GM18502 (cell line): ENCODE measurements at regions not wholly inside any gene's neighbourhood (a gene's known extent, or its start where the extent isn't known, plus 50 kb on each side); places are given as distances from the start of the nearest gene placed in this dataset.

Experiments used
- ATAC-seq: cut with Tn5 transposase; IDR thresholded peaks from one replicate; pipeline ENCODE4 v1.9.1; 2021; ENCODE audit warnings: mild to moderate bottlenecking; ENCODE audit not compliant: unreplicated experiment, poor library complexity

DNA sequence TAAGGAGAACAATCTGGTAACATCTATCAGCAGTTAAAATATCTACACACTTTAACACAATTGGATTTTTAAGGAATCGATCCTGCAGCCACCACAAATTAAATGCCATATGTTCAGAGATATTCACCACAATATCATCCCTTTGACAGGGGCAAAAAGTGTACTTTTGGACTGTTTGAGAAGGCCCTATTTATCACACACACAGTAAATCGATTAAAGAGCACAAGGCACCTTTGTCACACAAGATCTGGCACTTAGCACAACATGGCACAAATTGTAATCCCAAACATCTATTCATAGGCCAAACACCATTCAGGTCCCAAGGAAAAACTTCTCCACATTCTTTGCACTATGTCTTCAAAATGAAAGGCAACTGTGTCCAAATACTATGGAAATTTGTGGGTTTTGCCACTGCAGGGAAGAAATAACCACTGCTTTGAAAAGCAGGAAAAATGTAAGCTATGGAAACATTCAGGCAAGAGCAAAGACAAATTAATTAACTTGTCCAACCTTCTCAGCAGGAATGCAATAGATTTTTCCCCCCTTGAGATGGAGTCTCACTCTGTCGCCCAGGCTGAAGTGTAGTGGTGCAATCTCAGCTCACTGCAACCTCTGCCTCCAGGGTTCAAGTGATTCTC, 282.5 kb upstream of the TMPO start:
- no peak for ATAC-seq

DNA sequence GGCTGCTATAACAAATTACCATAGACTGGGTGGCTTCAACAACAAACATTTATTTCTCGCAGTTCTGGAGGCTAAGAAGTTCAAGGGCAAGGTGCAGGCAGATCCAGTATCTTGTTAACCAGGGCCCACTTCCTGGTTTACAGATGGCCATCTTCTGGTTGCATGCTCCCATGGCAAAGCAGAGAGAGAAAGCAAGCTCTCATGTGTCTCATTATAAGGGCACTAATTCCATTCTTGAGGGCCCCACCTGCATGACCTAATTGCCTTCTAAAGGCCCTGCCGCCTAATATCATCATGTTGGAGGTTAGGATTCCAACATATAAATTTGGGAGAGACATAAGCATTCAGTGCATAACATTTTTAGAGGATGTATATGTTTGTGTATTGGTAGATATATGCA, 280.1 kb upstream of the TMPO start:
- ATAC-seq: no peak

DNA sequence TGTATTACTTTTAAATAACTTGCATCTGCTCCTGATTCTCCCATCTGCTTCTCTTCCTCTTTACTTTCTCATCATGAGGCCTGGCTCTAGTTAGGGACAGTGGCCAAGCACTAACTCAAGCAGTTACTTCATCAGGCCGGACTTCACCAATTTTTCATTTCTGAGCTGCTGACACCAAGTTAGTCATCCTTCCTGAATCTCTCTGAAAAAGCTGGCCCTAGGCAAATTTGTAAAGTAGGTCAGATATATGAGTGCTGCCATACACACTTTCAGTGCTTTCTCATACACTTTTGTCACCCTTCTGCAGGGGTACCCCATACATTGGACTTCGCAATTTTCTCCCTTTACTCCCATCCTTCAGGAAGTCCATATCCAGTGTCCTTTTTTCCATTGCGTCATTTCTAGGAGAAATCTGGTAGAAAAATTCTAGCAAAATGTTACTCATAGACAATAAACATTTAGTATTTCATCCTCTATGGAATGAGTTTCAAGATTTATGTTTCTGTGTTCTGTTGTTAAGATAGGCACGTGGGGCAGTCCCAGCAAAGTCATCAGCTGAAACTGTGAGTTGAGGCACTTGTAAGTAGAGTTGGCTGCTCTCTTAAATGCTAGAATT, 276.8 kb upstream of the TMPO start:
- no peak for ATAC-seq

DNA sequence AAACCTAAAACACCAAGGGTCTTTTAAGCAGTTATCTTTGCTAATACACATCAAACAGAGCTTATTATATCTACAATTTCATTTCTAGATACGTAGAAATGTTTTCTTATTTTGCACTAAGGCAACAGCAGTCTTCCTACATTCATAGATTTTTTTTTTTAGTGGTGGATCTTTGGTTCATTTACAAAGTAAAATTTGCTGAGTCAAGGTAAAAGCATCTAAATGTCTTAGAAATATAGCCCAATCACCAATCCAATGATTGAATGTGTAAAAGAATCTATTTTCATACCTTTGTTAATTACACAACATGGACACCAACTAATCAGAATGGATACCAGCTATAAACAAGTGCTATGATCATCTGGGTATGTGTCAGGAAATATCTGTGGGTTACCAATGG, 272.2 kb upstream of the TMPO start:
- no peak for ATAC-seq

DNA sequence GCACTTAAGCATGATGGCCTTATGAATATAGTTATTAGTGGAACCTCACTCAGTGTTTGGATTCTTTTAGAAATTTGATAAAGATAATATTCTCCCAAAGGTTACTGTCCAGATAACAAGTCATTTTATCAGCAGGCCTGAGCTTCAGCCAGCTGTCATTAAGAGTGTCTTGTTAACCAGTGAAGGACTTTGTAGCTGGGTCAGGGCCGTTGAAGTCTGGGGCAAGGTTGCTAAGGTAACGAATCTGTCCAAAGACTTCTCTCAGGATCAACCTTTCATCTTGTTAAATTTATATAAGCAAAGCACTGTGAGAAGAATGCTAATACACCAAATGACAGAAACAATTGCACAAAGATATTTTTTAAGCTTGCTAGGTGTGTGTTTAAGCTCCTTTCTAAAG, 271.3 kb upstream of the TMPO start:
- ATAC-seq: no peak

DNA sequence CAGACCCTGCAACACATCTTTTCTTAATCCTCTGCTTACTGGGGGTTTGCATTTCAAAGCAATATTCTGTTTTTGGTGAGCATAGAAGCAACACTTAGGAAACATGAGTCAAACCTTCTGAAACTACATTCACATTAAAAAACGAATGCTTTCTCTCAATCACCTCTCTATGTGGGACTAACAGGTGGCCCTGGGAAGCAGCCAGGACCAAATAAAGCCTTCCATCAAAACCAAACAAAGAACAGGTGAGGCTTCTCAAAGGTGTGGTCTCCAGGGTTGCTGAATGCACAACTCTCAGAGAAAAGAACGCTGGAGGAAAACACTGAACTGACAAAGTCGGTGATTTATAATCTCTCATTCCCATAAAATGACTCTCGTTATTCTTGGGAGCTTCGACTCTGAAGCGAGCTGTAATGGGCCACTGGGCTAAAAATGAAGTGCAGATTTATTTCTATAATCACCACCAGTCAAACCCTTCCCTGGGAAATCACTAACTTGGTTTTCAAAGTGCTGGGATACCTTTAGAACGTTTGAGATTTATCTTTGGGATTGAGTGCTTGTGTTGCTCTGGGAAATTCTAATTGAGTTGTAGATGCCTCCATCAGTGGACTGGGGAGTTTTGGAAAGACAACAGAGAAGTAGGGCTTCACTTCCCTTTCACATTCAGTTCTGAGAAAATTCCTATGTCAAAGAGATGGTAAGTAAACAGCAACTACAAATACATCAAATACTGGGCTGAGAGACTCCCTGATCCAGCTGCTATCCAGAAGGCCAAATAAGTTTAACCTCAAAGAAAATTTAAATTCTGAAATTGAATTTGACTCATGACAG, 262.0 kb upstream of the TMPO start:
- no peak for ATAC-seq

DNA sequence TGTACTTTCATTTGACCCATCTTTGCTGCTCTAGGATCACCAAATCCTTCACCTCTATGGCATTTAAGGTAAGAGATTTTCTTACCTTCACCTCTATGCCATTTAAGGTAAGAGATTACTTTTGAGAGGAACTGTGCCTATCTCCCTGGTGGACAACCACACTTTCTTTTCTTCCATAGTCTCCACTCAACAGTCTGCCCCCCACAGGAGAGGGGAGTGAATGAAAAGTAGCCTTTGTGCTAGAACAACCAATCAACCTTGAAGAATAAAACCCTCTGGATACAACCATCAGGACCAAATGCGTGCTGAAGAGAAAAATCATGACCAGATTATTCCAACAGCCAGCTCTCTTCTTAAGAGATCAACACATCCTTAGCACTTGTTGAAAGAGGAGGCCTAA, 258.6 kb upstream of the TMPO start:
- no peak for ATAC-seq

DNA sequence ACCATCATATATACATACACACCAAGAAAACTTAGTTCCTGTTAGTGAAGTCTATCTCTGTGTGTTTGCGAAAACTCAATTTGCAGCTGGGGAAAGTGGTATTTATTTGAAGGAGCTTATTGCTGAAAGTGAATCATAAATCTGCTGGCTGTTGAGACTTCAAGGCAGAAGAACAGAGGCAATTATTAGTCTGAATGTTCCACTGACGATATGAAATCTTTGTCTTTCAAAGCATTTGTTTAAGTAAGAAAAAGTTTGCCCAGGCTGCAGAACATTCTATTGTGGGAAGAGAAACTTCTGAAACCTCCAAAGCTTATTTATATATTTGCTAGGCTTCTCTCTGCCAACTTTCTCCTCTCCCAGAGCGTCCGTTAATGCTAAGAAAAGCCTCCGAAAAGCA, 255.7 kb upstream of the TMPO start:
- ATAC-seq: no peak

DNA sequence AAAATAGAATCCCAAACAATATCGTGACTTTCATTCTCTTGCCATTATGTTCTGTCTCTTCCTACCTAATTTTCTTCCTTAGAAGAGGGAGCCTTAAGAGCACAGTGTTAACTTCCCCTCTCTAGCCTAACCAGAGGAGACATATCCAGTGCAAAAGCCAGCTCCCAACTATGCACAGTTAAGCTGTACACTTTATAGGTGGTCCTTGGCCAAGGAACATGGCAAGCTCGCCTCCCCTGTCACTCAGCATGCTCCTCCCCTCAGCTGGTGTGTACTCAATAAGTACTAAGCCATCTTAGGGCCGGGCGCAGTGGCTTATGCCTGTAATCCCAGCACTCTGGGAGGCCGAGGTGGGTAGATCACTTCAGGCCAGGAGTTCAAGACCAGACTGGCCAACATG, 255.1 kb upstream of the TMPO start:
- no peak for ATAC-seq

DNA sequence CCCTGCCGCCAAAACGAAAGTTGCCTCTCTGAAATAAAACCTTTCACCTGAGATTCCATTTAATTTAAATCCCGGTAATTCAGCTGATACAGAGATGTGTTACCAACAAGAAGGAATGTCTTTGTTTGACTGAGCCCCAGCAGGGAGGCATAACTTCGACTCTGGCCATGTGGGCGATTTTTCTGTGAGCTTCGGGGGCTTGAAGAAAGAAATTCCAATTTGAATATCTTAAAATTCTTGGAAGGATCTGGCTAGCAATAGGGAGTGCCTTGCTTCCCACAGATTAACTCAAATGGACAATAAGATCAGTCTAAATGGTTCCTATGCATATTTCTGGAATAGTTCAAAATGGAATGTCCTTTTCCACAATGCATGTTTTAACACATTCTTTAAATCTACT, 252.5 kb upstream of the TMPO start:
- ATAC-seq: no peak

DNA sequence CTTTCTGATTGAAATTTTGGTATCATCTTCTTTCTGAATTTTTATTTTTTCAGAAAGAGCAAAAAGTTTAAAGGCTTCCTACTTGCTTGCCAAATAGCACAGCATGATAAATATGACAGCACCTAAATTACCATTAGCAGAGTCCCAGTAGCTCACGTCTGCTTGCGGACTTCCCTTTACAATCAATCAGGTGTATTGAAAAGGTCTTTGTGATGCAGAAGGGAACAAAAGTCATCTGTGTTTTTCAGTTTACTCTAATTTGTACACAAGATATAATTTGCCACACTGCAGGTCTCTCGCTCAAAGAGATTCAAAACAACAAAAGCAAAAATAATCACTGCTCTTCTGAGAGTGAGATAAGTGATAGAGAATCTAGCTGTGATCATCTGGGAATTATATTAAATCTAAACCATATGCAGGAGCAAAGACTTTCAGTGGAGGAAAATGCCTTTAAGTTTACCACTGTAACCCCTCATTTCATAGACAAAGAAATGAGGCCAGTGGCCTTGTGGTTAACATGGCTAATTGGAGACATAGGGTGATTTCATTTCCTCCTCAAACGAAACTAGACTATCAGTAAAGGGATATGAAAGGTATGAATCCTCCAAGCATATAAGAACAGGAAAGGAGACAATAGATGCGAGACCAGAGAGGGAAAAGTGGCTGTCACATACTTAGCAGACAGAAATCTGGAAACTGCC, 240.8 kb upstream of the TMPO start:
- peak; percentile 98 for ATAC-seq

DNA sequence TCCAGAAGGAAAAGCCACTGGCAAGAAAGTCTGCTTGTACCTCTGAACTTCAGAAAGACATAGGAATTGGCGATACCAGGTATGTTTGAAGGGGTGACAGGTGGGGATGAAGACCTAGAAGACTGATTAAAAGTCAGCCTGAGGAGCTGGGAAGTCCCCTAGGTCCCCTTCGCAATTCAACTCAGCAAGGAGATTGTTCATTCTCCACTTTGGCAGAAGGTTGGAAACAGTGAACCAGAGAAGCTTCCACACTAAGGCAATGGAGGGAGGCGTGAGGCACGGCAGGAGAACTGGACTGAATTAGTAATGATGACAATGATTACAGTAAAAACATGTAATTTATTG, 240.3 kb upstream of the TMPO start:
- ATAC-seq: peak; percentile 59

DNA sequence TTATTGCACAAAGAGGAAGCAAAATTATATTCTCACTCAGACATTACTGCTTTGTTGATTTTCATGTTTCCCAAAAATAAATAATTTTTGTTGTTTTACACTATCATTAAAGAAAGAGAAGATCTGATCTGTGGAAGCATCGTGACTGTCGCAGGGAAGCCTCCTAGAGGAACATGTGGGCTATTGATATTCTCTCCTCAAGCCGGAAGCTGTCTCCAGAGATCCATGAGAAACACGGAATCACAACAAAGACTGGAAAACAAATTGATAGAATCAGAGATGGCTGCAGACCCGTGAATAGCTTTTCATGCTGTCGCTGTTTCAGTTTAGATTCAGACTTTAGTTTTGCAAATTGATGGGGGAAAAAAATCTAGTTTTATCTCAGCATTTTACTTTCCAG, 235.2 kb upstream of the TMPO start:
- ATAC-seq: no peak

DNA sequence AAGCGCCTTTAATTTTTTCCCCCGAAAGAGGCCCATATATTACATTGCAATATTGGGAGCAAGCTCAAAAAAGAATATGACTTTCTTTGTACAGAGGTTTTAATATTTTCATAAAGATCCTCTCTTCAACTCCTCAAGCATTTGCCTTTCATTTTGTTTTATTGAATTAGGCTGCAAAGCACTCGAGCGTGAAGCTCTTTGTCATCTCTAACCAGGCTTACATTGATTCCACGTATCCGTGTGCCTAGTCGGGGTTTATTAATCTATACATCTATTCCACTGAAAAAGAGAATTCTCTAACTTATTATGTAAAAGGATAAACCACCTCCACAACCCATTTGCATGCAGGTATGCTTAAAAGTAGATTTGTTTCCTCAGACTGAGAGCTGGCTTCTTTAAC, 234.8 kb upstream of the TMPO start:
- no peak for ATAC-seq

DNA sequence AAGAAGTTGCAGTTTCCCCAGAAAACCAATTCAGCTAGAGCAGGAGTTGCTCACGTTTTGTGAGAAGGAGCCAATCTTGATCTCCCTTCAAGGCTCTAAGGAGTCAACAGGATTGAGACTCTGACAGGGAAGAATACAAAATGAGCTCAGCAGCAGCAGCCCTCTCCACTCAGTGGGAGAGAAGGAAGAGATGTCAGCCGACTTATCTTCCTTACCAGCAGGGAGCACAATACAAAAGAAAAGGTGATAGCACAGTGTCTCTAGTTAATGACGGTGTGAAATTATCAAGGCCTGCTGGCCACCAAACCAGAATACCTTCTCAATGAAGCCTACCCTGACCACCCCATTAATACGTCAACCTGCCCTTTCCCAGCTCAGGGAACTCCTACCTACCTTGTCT, 223.6 kb upstream of the TMPO start:
- ATAC-seq: no peak

DNA sequence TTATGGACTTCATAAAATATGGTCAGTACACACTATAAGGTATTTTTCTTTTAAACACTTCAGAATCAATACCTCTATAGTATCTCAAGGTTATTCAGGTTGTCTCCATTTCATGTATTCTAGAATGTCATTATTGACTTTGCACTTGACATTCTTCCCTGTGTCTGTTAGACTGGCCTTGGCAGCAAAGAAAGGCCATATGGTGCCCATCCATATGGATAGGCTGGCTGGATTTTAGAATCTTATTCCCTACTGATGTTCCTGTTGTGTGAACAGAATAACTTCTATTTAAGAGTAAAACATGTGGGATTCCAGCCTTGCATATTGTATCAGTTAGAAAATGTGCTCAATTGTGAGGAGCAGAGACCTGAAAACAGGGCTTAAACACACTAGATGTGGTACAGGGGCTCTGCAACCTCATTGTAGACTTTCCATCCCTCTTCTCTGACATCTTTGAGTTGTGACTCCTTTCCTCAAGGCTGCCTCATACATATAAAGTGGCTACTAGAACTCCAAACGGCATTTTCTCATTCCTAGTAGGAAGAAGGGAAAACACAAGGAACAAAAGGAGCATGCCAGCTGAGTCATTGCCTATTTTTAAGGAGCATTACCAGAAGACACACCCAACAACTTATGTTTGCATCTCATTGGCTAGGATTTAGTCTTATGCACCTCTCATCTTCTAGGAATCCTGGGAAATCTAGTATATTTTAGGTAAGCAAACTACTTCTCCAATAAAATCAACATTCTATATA, 221.2 kb upstream of the TMPO start:
- no peak for ATAC-seq

DNA sequence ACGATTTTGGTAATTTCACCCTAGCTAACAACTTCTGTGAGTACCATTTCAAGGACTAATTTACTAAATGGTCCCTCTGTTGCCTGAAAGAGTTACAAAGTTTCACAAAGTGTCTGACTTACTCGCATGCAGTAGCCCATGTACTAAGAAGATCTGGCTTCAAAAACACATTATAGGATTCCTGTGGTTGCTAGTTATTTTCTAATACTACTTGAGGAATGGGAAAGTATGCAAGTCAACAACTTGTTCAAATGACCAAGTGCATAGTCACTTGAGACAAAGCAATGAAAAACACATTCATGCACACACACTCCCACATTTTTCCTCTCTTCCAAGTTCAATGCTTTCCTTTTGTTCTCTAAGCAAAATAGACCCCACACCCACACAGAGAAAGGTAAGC, 219.7 kb upstream of the TMPO start:
- no peak for ATAC-seq

DNA sequence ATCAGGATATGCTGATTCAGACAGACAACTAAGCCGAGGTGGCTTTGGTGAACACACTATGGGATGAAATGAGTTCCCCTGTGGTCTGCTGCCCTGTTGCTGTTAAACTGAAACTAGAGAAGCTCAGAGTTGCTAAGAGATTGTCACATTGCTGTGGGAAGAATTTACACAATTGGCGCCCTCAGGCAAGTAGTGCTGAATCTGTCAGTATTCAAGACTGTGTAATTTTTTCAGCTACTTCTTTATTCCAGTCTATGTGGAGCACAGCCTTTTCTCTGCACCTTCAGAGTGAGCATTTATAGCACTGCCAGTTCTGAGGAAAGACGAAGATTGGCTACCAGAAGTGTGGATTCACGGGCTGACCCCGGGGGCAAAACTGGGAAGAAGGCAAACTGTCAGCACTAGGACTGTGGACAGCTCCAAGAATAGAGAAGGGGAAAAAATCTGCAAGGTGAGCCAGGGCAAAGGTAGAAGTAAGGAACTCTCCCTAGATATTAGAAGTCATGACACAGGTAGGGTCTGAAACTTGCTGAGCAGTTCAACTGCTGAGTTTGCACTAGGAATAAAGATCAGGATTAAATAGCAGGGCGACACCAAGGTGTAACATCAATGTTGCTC, 218.8 kb upstream of the TMPO start:
- ATAC-seq: no peak

DNA sequence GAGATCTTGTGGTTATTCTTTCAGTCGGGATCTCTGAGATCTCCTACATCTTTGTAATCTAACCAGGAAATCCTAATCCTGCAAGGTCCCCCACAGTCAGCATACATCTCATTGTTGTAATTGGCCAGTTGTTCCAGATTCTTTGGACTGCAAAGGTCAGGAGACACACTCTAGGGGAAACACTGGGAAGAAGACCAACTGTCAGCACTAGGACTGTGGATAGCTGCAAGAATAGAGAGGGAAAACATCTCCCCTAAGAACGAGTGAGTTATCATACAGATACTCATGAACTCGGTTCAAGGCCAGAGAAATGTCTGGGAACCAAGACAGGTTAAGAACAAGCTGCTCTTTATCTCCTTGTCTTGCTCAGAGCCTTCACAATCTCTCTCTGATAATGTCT, 217.9 kb upstream of the TMPO start:
- ATAC-seq: no peak

DNA sequence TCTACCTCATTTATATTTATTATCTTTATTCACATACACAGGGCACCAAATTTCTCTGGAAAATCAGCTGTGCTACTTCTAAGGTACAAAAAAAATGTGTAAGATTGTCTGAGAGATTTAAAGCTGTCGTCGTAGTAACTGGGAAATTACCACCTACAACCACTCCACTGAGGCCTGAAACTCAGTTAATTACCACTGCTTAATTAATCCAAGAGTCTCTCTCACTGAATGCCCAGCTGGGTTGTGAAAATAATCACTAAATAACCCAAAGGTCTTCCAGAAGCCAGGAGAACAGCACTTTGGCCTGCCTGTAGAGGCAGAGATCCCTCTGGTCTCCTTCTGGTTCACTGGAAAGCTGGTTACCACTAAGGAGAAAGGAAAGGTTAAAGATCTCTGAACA, 207.2 kb upstream of the TMPO start:
- no peak for ATAC-seq
